ENCODE measurements at regions not wholly inside any gene's neighbourhood (a gene's known extent, or its start where the extent isn't known, plus 50 kb on each side); places are given as distances from the start of the nearest gene placed in this dataset.
"Not testable (repeated sequence)": the region's sequence is repeated elsewhere in the genome, so short reads cannot be mapped to it uniquely, and the experiment has no call there.

DNA sequence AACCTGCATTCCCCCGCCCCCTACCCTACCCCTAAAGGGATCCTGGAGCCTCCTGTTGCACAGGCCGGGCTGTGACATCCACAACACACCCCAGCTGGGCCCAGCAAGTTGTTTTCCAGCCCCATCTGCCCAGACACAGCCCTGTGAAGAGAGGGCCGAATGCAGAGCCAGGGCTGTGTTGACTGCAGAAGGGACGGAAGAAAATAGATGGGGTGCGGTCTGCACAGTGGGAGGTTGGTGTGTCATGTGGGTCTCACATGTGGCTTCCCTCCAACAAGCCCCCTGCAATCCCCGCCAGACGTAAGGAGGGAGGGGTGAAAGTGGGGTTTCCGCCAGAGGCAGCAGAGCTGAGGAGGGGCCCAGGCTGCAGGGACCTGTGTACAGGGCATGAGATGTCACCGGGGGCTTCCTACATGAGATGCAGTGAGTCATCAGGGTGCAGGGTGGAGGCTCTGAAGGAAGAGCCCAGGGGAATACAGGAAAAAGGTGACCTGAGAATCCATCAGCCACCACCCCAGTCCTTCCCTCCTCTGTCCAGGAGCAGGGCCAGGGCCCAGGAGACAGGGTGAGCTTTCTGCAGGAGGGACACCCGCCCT is 60.2 kb upstream of the SULF2 start:
- not testable (repeated sequence) for DNase-seq

DNA sequence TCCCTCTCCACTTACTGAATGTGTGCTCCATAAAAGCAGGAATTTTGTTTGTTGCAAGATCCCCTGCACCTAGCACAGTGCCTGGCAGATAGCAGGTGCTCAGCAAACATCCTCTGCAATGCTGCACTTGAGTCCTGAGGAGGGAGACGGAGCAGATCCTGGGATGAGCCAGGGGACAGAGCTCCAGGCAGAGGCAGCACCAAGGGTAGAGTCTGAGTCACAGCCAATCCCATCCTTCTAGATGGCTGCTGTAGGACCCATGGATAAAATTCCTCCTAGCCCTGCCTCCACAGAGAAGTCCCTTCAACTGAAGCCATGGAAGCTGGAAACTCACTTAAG is 59.3 kb upstream of the SULF2 start:
- not testable (repeated sequence) for DNase-seq

GRCh38 chr20:47843886-47844567 is 58.7 kb upstream of the SULF2 start:
- no peak for DNase-seq

GRCh38 chr20:47842950-47843349 is 57.7 kb upstream of the SULF2 start:
- not testable (repeated sequence) for DNase-seq

- not testable (repeated sequence) for DNase-seq
Observed at GRCh38 chr20:47842004-47842403, 56.7 kb upstream of the SULF2 start.

DNA sequence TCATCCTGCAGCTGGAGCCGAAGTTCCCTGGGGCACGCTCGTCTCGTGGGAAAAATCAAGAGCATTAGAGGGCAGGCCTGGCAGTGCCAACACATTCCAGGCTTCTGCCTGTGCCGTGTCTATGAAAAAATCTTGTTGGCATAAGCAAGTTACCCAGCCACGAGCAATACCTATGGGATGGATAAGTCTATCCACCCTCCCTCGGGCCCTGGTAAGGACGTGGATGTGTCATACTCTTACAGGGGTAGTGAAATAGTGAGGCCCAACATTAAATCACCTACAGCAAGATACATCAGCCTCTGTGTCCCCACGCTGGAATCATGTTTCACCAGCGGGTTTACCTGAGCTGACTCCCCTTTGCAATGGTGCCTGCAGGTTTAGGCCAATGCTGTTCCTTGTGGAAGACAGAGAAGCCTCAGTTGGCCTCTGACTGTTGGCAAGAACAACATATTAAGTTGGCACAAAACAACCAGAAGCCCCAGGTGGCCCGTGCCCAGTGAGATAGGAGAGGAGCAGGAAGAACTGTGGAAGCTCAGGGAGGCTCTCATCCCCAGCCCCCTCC is 51.1 kb upstream of the SULF2 start:
- not testable (repeated sequence) for DNase-seq

Data from NCI-H1105 (cell line).